ENCODE measurements at regions not wholly inside any gene's neighbourhood (a gene's known extent, or its start where the extent isn't known, plus 50 kb on each side); places are given as distances from the start of the nearest gene placed in this dataset.

GRCh38 chr10:61356354-61356753 lies 96.8 kb downstream of the TMEM26 start:
- peak; percentile 41 for DNase-seq (ENCODE audit: low read depth)
- TF ChIP-seq CTCF (conservative IDR thresholded peaks at IDR 0.05; ENCODE audit: low read depth, low read length) = no peak
- no peak overlapping the region for H3K4me3 ChIP-seq (ENCODE audit: low read depth, low read length)

GRCh38 chr10:61355211-61355610 lies 98.0 kb downstream of the TMEM26 start:
- no peak for TF ChIP-seq CTCF (conservative IDR thresholded peaks at IDR 0.05; ENCODE audit: low read depth, low read length)
- no peak for DNase-seq (ENCODE audit: low read depth)
- no peak overlapping the region for H3K4me3 ChIP-seq (ENCODE audit: low read depth, low read length)

GRCh38 chr10:61354401-61354975 lies 98.7 kb downstream of the TMEM26 start:
- TF ChIP-seq CTCF (conservative IDR thresholded peaks at IDR 0.05; ENCODE audit: low read depth, low read length) = no peak
- no peak overlapping the region for H3K4me3 ChIP-seq (ENCODE audit: low read depth, low read length)
- DNase-seq (ENCODE audit: low read depth) = no peak

GRCh38 chr10:61350794-61351193 lies 102.4 kb downstream of the TMEM26 start:
- TF ChIP-seq CTCF (conservative IDR thresholded peaks at IDR 0.05; ENCODE audit: low read depth, low read length) = no peak
- no peak overlapping the region for H3K4me3 ChIP-seq (ENCODE audit: low read depth, low read length)

GRCh38 chr10:61350068-61350467 lies 103.1 kb downstream of the TMEM26 start:
- no peak for TF ChIP-seq CTCF (conservative IDR thresholded peaks at IDR 0.05; ENCODE audit: low read depth, low read length)
- H3K4me3 ChIP-seq (ENCODE audit: low read depth, low read length) = no peak overlapping the region

More at GRCh38 chr10:61350794-61351193, 102.4 kb downstream of the TMEM26 start:
- no peak for DNase-seq (ENCODE audit: low read depth)

GRCh38 chr10:61346796-61347413 lies 106.3 kb downstream of the TMEM26 start:
- no peak for TF ChIP-seq CTCF (conservative IDR thresholded peaks at IDR 0.05; ENCODE audit: low read depth, low read length)
- peak; percentile 14 for DNase-seq (ENCODE audit: low read depth)
- no peak overlapping the region for H3K4me3 ChIP-seq (ENCODE audit: low read depth, low read length)

More at GRCh38 chr10:61350068-61350467, 103.1 kb downstream of the TMEM26 start:
- no peak for DNase-seq (ENCODE audit: low read depth)

- no peak overlapping the region for H3K4me3 ChIP-seq (ENCODE audit: low read depth, low read length)
- TF ChIP-seq CTCF (conservative IDR thresholded peaks at IDR 0.05; ENCODE audit: low read depth, low read length) = no peak
These were observed 109.4 kb downstream of the TMEM26 start for GRCh38 chr10:61343796-61344195.

More at GRCh38 chr10:61343796-61344195, 109.4 kb downstream of the TMEM26 start:
- no peak for DNase-seq (ENCODE audit: low read depth)

Data from choroid plexus epithelial cell (primary cell).